Endothelial cell (in vitro differentiated cells): ENCODE measurements at regions not wholly inside any gene's neighbourhood (a gene's known extent, or its start where the extent isn't known, plus 50 kb on each side); places are given as distances from the start of the nearest gene placed in this dataset.

Experiments
- DNase-seq: peaks from one replicate; pipeline ENCODE4 v3.0.0; 2021; ENCODE audit warnings: low spot score
- H3K27ac Mint-ChIP-seq: one replicate; pipeline ENCODE4 v1.8.0; 2021; ENCODE audit warnings: mixed read lengths, inconsistent platforms; ENCODE audit not compliant: unreplicated experiment
- H3K27me3 Mint-ChIP-seq: one replicate; pipeline ENCODE4 v1.8.0; 2021; ENCODE audit warnings: mild to moderate bottlenecking, moderate library complexity, mixed read lengths, inconsistent platforms; ENCODE audit not compliant: unreplicated experiment
- H3K36me3 Mint-ChIP-seq: one replicate; pipeline ENCODE4 v1.8.0; 2021; ENCODE audit warnings: mild to moderate bottlenecking, low read depth, mixed read lengths, inconsistent platforms; ENCODE audit not compliant: unreplicated experiment
- H3K4me1 Mint-ChIP-seq: one replicate; pipeline ENCODE4 v1.8.0; 2021; ENCODE audit warnings: mild to moderate bottlenecking, mixed read lengths, inconsistent platforms; ENCODE audit not compliant: unreplicated experiment
- H3K4me3 Mint-ChIP-seq: one replicate; pipeline ENCODE4 v1.8.0; 2021; ENCODE audit warnings: mild to moderate bottlenecking, mixed read lengths, inconsistent platforms; ENCODE audit not compliant: unreplicated experiment
- H3K9me3 Mint-ChIP-seq: one replicate; pipeline ENCODE4 v1.8.0; 2021; ENCODE audit warnings: mixed read lengths, inconsistent platforms; ENCODE audit not compliant: unreplicated experiment
- CTCF ChIP-seq: fragments of 200-600 bp; sonication (generic); IDR thresholded peaks from one replicate; pipeline ENCODE4 v1.5.0; 2021; ENCODE audit warnings: antibody characterized with exemption; ENCODE audit not compliant: unreplicated experiment

- no peaks in the 10 kb centered on the region for H3K36me3 Mint-ChIP-seq
- TF ChIP-seq CTCF = no peak
- no peaks in the 10 kb centered on the region for H3K9me3 Mint-ChIP-seq
- H3K27me3 Mint-ChIP-seq = peaks cover 4% of the 10 kb centered on the region
- no peak overlapping the region for H3K4me3 Mint-ChIP-seq
- DNase-seq = no peak
- H3K4me1 Mint-ChIP-seq = no peaks in the 10 kb centered on the region
- H3K27ac Mint-ChIP-seq = no peak overlapping the region
Measured at GRCh38 chr1:212205843-212206242, 79.4 kb upstream of the PPP2R5A start.

DNA sequence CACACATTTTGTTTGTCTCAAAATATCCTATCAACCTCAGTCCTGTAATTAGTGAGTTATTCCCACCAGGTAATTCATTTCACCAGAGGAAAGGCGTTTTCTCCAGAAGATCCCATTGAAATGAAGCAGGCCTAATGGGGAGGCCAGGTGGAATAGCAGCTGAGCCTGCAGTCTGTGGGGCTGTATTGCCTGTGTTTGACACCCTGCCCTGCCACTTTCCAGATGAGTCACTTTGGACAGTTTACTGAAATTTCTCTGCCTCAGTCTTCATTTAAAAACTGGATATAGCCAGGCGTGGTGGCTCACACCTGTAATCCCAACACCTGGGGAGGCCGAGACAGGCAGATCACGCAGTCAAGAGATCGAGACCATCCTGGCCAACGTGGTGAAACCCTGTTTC, 78.1 kb upstream of the PPP2R5A start:
- no peak overlapping the region for H3K4me3 Mint-ChIP-seq
- no peak overlapping the region for H3K27ac Mint-ChIP-seq
- H3K36me3 Mint-ChIP-seq = no peaks in the 10 kb centered on the region
- peaks cover 4% of the 10 kb centered on the region for H3K27me3 Mint-ChIP-seq
- TF ChIP-seq CTCF = no peak
- H3K4me1 Mint-ChIP-seq = no peaks in the 10 kb centered on the region
- no peak for DNase-seq
- no peaks in the 10 kb centered on the region for H3K9me3 Mint-ChIP-seq

GRCh38 chr1:212207822-212208520, 77.2 kb upstream of the PPP2R5A start:
- Mint-ChIP-seq H3K36me3 (no peaks in the 10 kb centered on the region), H3K4me1 (no peaks in the 10 kb centered on the region), H3K9me3 (no peaks in the 10 kb centered on the region), H3K27me3 (peaks cover 4% of the 10 kb centered on the region), H3K27ac (no peak overlapping the region), H3K4me3 (no peak overlapping the region)
- DNase-seq = no peak
- TF ChIP-seq CTCF = no peak

- no peak for TF ChIP-seq CTCF
- DNase-seq = no peak
- Mint-ChIP-seq H3K36me3 (no peaks in the 10 kb centered on the region), H3K4me1 (peaks cover 1% of the 10 kb centered on the region), H3K4me3 (no peak overlapping the region), H3K27me3 (peaks cover 4% of the 10 kb centered on the region), H3K27ac (no peak overlapping the region), H3K9me3 (no peaks in the 10 kb centered on the region)
Measured at GRCh38 chr1:212208978-212209644, 76.1 kb upstream of the PPP2R5A start.

DNA sequence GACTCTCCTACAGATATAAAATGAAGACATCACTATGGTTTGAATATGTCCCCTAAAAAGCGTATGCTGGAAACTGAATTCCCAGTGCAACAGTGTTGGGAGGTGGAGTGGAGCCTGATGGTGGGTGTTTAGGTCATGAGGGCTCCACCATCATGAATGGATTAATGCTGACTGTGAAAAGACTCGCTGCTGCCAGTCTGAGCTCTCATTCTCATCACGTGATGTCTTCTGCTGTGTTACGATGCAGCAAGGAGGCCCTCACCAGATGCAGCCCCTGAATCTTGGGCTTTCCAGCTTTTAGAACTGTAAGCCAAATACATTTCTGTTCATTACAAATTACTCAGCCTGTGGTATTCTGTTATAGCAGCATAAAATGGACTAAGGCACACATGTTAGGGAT, 73.8 kb upstream of the PPP2R5A start:
- Mint-ChIP-seq H3K36me3 (no peaks in the 10 kb centered on the region), H3K4me3 (no peak overlapping the region), H3K9me3 (no peaks in the 10 kb centered on the region), H3K4me1 (peaks cover 3% of the 10 kb centered on the region), H3K27ac (no peak overlapping the region), H3K27me3 (no peaks in the 10 kb centered on the region)
- no peak for TF ChIP-seq CTCF
- DNase-seq = no peak
